Type B pancreatic cell (in vitro differentiated cells): ENCODE measurements at regions not wholly inside any gene's neighbourhood (a gene's known extent, or its start where the extent isn't known, plus 50 kb on each side); places are given as distances from the start of the nearest gene placed in this dataset.

Source experiments
- DNase-seq: peaks from one replicate; pipeline ENCODE4 v3.0.0; 2021; ENCODE audit warnings: mixed read lengths; ENCODE audit not compliant: unreplicated experiment; ENCODE audit errors: extremely low spot score
- H3K27ac Mint-ChIP-seq: 2 replicates; pipeline ENCODE4 v1.8.0; 2021; ENCODE audit warnings: mild to moderate bottlenecking, mixed read lengths
- H3K27me3 Mint-ChIP-seq: 2 replicates; pipeline ENCODE4 v1.8.0; 2021; ENCODE audit warnings: mixed read lengths
- H3K36me3 Mint-ChIP-seq: 2 replicates; pipeline ENCODE4 v1.8.0; 2021; ENCODE audit warnings: mixed read lengths
- H3K4me1 Mint-ChIP-seq: one replicate; pipeline ENCODE4 v1.8.0; 2021; ENCODE audit warnings: mixed read lengths; ENCODE audit not compliant: unreplicated experiment
- H3K4me3 Mint-ChIP-seq: 2 replicates; pipeline ENCODE4 v1.8.0; 2021; ENCODE audit warnings: mild to moderate bottlenecking, mixed read lengths
- H3K9me3 Mint-ChIP-seq: 2 replicates; pipeline ENCODE4 v1.8.0; 2021; ENCODE audit warnings: mixed read lengths
- TF ChIP-seq, protein P1 (sequence below): fragments of 200-600 bp; sonication (generic); conservative IDR thresholded peaks from 2 replicates; pipeline ENCODE4 v1.5.0; 2021; ENCODE audit warnings: antibody characterized with exemption, mild to moderate bottlenecking

DNA sequence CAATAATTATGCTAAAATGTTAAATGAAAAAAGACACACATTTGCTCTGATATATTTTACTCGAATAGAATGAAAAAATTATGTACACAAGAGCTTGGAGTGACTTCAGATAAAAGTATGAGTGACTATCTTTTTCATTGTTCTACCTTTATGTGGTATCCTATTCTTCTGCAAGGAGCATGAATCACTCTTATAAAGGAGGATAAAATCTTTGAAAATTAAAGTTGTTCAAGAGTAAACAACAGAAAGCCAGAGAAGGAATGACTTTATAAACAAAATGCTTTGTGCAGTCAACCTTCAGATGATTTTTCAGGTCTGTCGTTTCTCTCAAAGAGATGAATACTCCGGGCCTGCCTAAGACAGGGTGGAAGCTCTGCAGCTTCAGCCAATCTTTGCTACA is 215.3 kb downstream of the FOXA2 start:
- H3K36me3 Mint-ChIP-seq, result no peaks in the 10 kb centered on the region
- DNase-seq, result no peak
- no peak overlapping the region for H3K27ac Mint-ChIP-seq
- H3K9me3 Mint-ChIP-seq, result no peaks in the 10 kb centered on the region
- H3K27me3 Mint-ChIP-seq, result peaks cover 38% of the 10 kb centered on the region
- H3K4me3 Mint-ChIP-seq, result no peak overlapping the region
- H3K4me1 Mint-ChIP-seq, result peaks cover 7% of the 10 kb centered on the region
- TF ChIP-seq, protein P1, sequence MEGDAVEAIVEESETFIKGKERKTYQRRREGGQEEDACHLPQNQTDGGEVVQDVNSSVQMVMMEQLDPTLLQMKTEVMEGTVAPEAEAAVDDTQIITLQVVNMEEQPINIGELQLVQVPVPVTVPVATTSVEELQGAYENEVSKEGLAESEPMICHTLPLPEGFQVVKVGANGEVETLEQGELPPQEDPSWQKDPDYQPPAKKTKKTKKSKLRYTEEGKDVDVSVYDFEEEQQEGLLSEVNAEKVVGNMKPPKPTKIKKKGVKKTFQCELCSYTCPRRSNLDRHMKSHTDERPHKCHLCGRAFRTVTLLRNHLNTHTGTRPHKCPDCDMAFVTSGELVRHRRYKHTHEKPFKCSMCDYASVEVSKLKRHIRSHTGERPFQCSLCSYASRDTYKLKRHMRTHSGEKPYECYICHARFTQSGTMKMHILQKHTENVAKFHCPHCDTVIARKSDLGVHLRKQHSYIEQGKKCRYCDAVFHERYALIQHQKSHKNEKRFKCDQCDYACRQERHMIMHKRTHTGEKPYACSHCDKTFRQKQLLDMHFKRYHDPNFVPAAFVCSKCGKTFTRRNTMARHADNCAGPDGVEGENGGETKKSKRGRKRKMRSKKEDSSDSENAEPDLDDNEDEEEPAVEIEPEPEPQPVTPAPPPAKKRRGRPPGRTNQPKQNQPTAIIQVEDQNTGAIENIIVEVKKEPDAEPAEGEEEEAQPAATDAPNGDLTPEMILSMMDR, result no peak

DNA sequence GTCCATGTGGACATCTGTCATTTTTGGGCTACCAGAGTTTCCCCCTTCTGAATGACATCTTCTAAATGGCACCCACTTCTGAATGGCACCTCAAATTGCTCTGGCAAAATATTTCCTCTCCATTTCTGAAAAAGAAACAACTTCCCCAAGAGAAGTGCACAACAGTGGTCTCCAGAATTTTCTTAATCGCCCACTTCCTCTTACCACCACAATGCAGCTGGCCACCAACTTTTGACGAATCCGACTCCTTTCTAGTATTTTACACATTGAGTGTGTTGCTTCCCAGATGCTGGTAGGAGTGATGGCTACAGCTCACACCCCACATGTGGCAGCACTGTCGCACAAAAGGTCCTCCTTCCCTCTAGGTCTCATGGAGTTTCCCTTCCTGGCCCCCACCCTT is 216.1 kb downstream of the FOXA2 start:
- Mint-ChIP-seq H3K27me3 (peaks cover 42% of the 10 kb centered on the region), H3K36me3 (no peaks in the 10 kb centered on the region), H3K4me3 (no peak overlapping the region), H3K9me3 (no peaks in the 10 kb centered on the region), H3K4me1 (peaks cover 7% of the 10 kb centered on the region), H3K27ac (no peak overlapping the region)
- DNase-seq, result no peak
- TF ChIP-seq, protein P1, result no peak

DNA sequence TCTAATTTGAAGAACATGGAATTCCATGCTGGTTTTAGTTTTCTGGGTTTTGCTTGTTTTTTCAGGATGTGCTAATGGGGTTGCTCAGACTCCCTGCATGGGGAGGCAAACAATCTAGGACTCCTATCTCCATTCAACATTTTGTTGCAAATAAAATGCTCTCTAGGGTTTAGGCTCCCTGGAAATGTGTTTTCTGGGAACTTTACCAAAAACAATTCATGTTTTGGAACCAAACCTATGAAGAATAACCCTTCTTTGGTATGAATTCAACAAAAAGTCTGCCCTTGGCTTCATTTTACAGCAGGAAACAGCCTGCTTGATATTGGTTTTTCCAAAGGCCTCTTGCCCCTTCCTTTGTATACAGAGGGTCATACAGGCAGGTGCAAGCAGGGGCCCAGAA is 217.7 kb downstream of the FOXA2 start:
- no peak overlapping the region for H3K4me3 Mint-ChIP-seq
- peaks cover 35% of the 10 kb centered on the region for H3K27me3 Mint-ChIP-seq
- TF ChIP-seq, protein P1, result no peak
- peaks cover under 1% of the 10 kb centered on the region for H3K4me1 Mint-ChIP-seq
- DNase-seq, result no peak
- no peaks in the 10 kb centered on the region for H3K9me3 Mint-ChIP-seq
- no peaks in the 10 kb centered on the region for H3K36me3 Mint-ChIP-seq
- H3K27ac Mint-ChIP-seq, result no peak overlapping the region

- TF ChIP-seq, protein P1, result no peak
- Mint-ChIP-seq H3K27me3 (peaks cover 38% of the 10 kb centered on the region), H3K9me3 (no peaks in the 10 kb centered on the region), H3K27ac (no peak overlapping the region), H3K4me3 (no peak overlapping the region), H3K36me3 (no peaks in the 10 kb centered on the region), H3K4me1 (no peaks in the 10 kb centered on the region)
- DNase-seq, result no peak
Measured at GRCh38 chr20:22354647-22355046, 229.7 kb downstream of the FOXA2 start.

- TF ChIP-seq, protein P1, result no peak
- Mint-ChIP-seq H3K9me3 (no peaks in the 10 kb centered on the region), H3K27ac (no peak overlapping the region), H3K4me3 (no peak overlapping the region), H3K36me3 (no peaks in the 10 kb centered on the region), H3K27me3 (peaks cover 42% of the 10 kb centered on the region), H3K4me1 (no peaks in the 10 kb centered on the region)
- DNase-seq, result no peak
Measured at GRCh38 chr20:22353586-22353985, 230.8 kb downstream of the FOXA2 start.

DNA sequence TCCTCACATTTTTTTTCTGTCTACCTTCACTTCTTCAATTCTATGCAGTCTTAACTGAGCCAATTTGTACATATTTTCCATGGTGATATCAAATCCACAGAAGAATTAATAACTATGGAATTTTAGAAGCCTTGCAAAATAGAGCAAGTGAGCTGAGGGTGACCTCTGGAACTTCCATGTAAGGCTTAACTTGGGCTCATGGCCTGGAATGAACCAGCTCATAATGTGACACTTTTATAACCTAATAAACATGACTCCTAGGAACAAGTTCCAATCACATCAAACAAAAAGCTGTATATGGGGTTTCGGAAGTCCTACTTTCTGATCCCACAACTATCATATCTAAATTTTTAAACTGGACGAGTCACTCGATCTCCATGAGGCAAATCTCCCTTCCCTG is 232.4 kb downstream of the FOXA2 start:
- no peaks in the 10 kb centered on the region for H3K4me1 Mint-ChIP-seq
- H3K4me3 Mint-ChIP-seq, result no peak overlapping the region
- peaks cover 41% of the 10 kb centered on the region for H3K27me3 Mint-ChIP-seq
- no peaks in the 10 kb centered on the region for H3K9me3 Mint-ChIP-seq
- DNase-seq, result no peak
- TF ChIP-seq, protein P1, result no peak
- no peaks in the 10 kb centered on the region for H3K36me3 Mint-ChIP-seq
- no peak overlapping the region for H3K27ac Mint-ChIP-seq
